NCI-H1105 (cell line): ENCODE measurements at regions not wholly inside any gene's neighbourhood (a gene's known extent, or its start where the extent isn't known, plus 50 kb on each side); places are given as distances from the start of the nearest gene placed in this dataset.
"Not testable (repeated sequence)": the region's sequence is repeated elsewhere in the genome, so short reads cannot be mapped to it uniquely, and the experiment has no call there.

ENCODE experiments used
- DNase-seq: peaks from one replicate; lab custom pipeline; 2025; lab: John Stamatoyannopoulos, UW

- no peak for DNase-seq
These were observed 164.4 kb downstream of the CXXC4 start for GRCh38 chr4:104330125-104330905.

- DNase-seq, result not testable (repeated sequence)
These were observed 167.6 kb downstream of the CXXC4 start for GRCh38 chr4:104326991-104327694.

- no peak for DNase-seq
These were observed 192.0 kb downstream of the CXXC4 start for GRCh38 chr4:104302731-104303130.

GRCh38 chr4:104294811-104295210 lies 199.9 kb downstream of the CXXC4 start:
- DNase-seq, result no peak

GRCh38 chr4:104286867-104287266 lies 207.8 kb downstream of the CXXC4 start:
- no peak for DNase-seq

GRCh38 chr4:104283303-104283702 lies 211.4 kb downstream of the CXXC4 start:
- DNase-seq, result no peak

GRCh38 chr4:104279744-104280143 lies 214.9 kb downstream of the CXXC4 start:
- DNase-seq, result no peak

- DNase-seq, result no peak
These were observed 221.7 kb downstream of the CXXC4 start for GRCh38 chr4:104272966-104273365.

GRCh38 chr4:104269603-104270002 lies 225.1 kb downstream of the CXXC4 start:
- not testable (repeated sequence) for DNase-seq

GRCh38 chr4:104263100-104263499 lies 231.6 kb downstream of the CXXC4 start:
- no peak for DNase-seq

GRCh38 chr4:104262678-104263077 lies 232.0 kb downstream of the CXXC4 start:
- DNase-seq, result no peak

GRCh38 chr4:104248726-104249125 lies 246.0 kb downstream of the CXXC4 start:
- no peak for DNase-seq

- no peak for DNase-seq
These were observed 258.7 kb downstream of the CXXC4 start for GRCh38 chr4:104235967-104236366.

- DNase-seq, result no peak
These were observed 277.2 kb downstream of the CXXC4 start for GRCh38 chr4:104217526-104217925.

GRCh38 chr4:104211657-104212056 lies 283.0 kb downstream of the CXXC4 start:
- DNase-seq, result no peak

- no peak for DNase-seq
These were observed 284.3 kb downstream of the CXXC4 start for GRCh38 chr4:104210420-104210819.

GRCh38 chr4:104206784-104207183 lies 287.9 kb downstream of the CXXC4 start:
- DNase-seq, result peak; percentile 6

GRCh38 chr4:104205116-104205515 lies 289.6 kb downstream of the CXXC4 start:
- DNase-seq, result no peak

- DNase-seq, result no peak
These were observed 306.4 kb downstream of the CXXC4 start for GRCh38 chr4:104188301-104188700.

GRCh38 chr4:104169437-104169836 lies 325.3 kb downstream of the CXXC4 start:
- no peak for DNase-seq

- DNase-seq, result no peak
These were observed 327.9 kb downstream of the CXXC4 start for GRCh38 chr4:104166749-104167148.

GRCh38 chr4:104163820-104164219 lies 330.9 kb downstream of the CXXC4 start:
- DNase-seq, result no peak

- DNase-seq, result no peak
These were observed 348.6 kb downstream of the CXXC4 start for GRCh38 chr4:104146048-104146447.
